GM08714 (cell line): ENCODE measurements at regions not wholly inside any gene's neighbourhood (a gene's known extent, or its start where the extent isn't known, plus 50 kb on each side); places are given as distances from the start of the nearest gene placed in this dataset.

Experiments
- H3K4me3 ChIP-seq: fragments of 200-500 bp; sonication (Bioruptor generic); 2 replicates; pipeline ENCODE4 v1.5.1; 2014; ENCODE audit warnings: mild to moderate bottlenecking, low read length, inconsistent platforms
- ZNF274 ChIP-seq: IDR thresholded peaks from 2 replicates; pipeline ENCODE4 v1.6.1; 2012; ENCODE audit warnings: mild to moderate bottlenecking, low read depth, low read length

DNA sequence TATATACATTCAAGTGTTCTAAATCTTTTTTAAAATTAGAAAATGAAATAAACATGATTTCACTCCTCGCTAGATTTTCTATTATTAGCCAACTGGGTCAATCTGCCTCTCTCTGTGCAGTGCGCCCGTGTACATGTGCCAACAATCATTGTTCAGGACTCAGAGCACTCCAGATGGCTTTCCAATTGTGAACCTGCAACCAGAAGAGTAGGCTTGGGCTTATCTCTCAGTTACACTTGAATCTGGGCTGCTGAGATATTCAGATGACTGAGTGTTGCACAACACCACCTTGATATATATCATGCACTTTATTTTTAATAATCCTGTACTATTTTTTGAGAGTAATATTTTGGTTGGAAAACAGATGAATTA, 184.0 kb upstream of the FSTL5 start:
- no peak for TF ChIP-seq ZNF274
- H3K4me3 ChIP-seq: no peak overlapping the region

- TF ChIP-seq ZNF274: no peak
- H3K4me3 ChIP-seq: no peak overlapping the region
Measured at GRCh38 chr4:162347156-162347841, 183.5 kb upstream of the FSTL5 start.

- no peak for TF ChIP-seq ZNF274
- no peak overlapping the region for H3K4me3 ChIP-seq
Measured at GRCh38 chr4:162343967-162344366, 180.2 kb upstream of the FSTL5 start.

DNA sequence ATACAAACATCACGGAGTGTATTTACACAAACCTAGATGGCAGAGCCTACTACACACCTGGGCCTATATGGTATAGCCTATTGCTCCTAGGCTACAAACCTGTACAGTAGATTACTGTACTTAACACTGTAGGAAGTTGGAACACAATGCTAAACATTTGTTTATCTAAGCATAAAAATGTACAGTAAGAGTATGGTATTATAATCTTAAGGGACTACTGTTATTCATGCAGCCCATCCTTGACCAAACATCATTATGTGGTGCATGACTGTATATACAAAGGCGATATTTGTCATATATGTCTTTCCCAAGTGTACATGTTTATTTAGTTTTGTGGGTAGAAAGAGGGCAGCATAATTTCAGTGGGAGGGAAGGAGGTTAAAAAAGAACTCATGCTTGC, 177.7 kb upstream of the FSTL5 start:
- H3K4me3 ChIP-seq: no peak overlapping the region
- no peak for TF ChIP-seq ZNF274

- H3K4me3 ChIP-seq: no peak overlapping the region
- TF ChIP-seq ZNF274: no peak
Measured at GRCh38 chr4:162323919-162324318, 160.1 kb upstream of the FSTL5 start.

DNA sequence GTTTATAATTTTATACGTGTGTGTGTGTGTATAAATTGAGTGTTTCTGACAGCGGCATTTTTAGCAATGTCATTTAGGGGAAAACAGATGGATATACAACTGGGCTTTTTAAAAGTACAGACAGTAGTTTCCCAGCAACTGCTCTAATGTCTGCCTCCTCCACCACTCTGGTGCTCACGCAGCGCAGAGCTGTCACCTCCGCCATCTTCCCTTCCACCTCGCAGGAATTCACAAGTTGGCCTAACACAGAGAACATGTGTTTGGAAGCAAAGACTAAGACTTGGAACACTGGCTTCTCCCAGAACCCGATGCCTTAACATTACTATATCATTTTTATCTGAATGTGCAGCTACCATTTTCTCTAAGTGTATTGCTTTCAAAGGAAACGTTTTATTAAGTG, 158.3 kb upstream of the FSTL5 start:
- no peak overlapping the region for H3K4me3 ChIP-seq
- no peak for TF ChIP-seq ZNF274

DNA sequence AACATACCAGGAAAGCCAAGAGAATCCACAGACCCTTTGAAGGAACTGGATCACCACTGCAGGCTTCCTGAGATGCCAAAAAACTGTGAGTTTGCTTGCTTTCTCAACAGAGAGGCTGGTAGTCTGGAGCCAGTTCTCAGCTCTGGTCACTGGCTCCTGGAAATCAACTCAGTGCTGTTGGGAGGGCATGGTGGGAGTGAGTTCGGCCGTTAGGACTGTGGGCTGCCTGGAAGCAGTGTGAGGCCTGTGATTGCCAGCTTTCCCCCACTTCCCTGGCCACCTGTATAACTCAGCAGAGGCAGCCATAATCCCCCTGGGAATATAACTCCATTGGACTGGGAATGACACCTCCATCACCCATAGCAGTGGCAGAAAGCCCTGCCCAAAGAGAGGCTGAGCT, 122.0 kb upstream of the FSTL5 start:
- TF ChIP-seq ZNF274: no peak
- no peak overlapping the region for H3K4me3 ChIP-seq

- no peak for TF ChIP-seq ZNF274
- no peak overlapping the region for H3K4me3 ChIP-seq
Measured at GRCh38 chr4:162282684-162283083, 118.9 kb upstream of the FSTL5 start.

- TF ChIP-seq ZNF274: no peak
- H3K4me3 ChIP-seq: no peak overlapping the region
Measured at GRCh38 chr4:162274354-162274753, 110.6 kb upstream of the FSTL5 start.

- TF ChIP-seq ZNF274: no peak
- no peak overlapping the region for H3K4me3 ChIP-seq
Measured at GRCh38 chr4:162272215-162272614, 108.4 kb upstream of the FSTL5 start.

DNA sequence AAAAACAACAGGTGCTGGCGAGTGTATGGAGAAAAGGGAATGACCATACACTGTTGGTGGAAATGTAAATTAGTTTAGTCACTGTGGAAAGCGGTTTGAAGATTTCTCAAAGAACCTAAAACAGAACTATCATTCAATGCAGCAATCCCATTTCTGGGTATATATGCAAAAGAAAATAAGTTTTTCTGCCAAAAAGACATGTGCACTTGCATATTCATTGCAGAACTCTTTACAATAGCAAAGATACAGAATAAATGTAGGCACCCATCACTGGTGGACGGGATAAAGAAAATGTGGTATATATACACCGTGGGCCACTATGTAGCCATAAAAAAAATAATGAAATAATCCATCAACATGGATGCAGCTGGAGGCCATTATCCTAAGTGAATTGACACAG, 105.1 kb upstream of the FSTL5 start:
- no peak for TF ChIP-seq ZNF274
- H3K4me3 ChIP-seq: no peak overlapping the region

- no peak overlapping the region for H3K4me3 ChIP-seq
- TF ChIP-seq ZNF274: no peak
Measured at GRCh38 chr4:162265802-162266201, 102.0 kb upstream of the FSTL5 start.

- TF ChIP-seq ZNF274: no peak
- H3K4me3 ChIP-seq: no peak overlapping the region
Measured at GRCh38 chr4:162245051-162245450, 81.3 kb upstream of the FSTL5 start.

GRCh38 chr4:162241857-162242256, 78.1 kb upstream of the FSTL5 start:
- no peak for TF ChIP-seq ZNF274

GRCh38 chr4:162239992-162240769, 76.4 kb upstream of the FSTL5 start:
- no peak overlapping the region for H3K4me3 ChIP-seq
- no peak for TF ChIP-seq ZNF274

More at GRCh38 chr4:162241857-162242256, 78.1 kb upstream of the FSTL5 start:
- H3K4me3 ChIP-seq: no peak overlapping the region

- TF ChIP-seq ZNF274: no peak
- no peak overlapping the region for H3K4me3 ChIP-seq
Measured at GRCh38 chr4:162237676-162238075, 73.9 kb upstream of the FSTL5 start.

DNA sequence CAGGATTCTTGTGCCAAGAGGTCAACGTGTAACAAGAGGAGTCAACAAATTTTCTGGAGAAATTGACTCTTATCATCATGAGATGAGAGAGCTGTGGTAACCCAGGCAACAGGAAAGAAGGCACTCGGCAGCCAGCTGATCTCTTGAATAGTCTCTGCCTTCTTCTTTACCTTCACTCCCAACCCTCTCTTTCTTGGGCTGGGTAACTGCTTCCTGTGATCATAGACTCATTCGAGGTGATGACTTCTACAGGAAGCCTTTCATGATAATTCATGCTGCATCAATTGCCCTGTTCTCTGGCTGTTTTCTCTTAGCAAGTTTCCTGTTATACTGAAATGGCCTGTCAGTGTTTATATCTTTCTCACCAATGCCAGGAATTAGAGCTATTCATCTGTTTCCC, 70.8 kb upstream of the FSTL5 start:
- H3K4me3 ChIP-seq: no peak overlapping the region
- no peak for TF ChIP-seq ZNF274
